ENCODE measurements at regions not wholly inside any gene's neighbourhood (a gene's known extent, or its start where the extent isn't known, plus 50 kb on each side); places are given as distances from the start of the nearest gene placed in this dataset.

DNA sequence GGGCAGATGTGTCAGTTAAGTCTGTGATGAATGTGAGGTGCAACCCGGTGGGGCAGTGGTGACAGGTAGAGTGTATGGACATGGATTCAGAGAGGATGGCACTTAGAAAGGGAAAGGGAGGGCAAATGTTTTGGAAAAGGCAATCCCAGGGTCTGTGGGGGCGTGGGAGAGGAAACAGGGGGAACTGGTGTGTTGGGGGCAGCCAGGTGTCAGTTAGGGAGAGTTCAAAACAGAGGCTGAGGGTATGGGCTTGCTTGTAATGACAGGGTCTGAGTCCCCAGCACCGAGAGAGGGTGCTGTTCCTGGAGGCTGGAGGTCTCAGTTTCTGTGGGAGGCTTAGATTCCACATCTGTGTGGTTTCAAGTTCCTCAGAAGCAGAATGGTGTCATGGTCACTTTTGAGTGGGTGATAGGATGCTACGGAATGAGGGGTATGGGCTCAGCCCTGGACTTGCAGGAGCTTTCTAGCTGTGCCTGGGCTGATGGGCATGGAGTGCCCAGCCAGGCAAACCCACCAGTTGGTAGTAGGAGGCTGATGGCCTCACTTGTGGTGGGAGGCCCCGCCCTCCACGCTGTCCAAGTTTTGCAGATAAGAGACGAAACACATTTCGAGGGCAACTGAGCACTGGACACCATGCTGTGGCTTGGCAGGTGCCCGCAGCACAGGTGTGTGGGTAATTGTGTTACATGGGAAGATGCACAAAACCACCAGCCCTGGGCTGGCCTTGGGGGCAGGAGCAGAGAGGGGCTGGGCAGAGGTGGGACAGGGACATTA lies 209.4 kb downstream of the RPLP1 start:
- H3K27me3 ChIP-seq (ENCODE audit: control insufficient read depth in 4 of 4, insufficient read depth in 4 of 4, low read length in 3 of 4): no peaks in the 10 kb centered on the region
- 88% methylated on average over 9 of the region's 9 CpGs for WGBS

DNA sequence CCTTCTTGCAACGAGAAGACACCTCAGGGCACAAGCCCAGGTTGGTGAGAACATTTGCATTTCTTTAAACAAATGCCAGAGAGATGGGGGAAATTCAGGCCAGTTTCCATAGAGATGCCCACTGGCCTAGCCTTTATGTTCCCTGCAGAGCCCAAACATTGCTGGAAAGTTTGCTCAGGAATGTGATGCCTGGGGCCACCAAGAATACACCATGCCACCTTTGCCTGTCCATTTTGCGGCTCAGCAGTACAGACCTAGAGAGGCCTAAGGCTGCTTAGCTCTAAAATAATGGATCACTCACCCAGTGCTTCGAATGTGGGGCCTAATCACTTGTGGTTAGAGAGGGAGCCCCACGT lies 210.0 kb downstream of the RPLP1 start:
- Histone ChIP-seq H3K4me1 (ENCODE audit: control insufficient read depth in 4 of 4, insufficient read depth in 4 of 4, low read length in 3 of 4) (peaks cover 0 to 2% (median 0%) of the 10 kb centered on the region in 4 donors), H3K9ac (ENCODE audit: low read depth in 1 of 2, low read length in 2 of 2) (no peak overlapping the region), H3K4me3 (ENCODE audit: low read depth in 1 of 3, low read length in 3 of 3) (no peak overlapping the region), H3K36me3 (ENCODE audit: control insufficient read depth in 4 of 4, insufficient read depth in 3 of 4, low read depth in 1 of 4, low read length in 3 of 4) (no peaks in the 10 kb centered on the region), H3K9me3 (ENCODE audit: control insufficient read depth in 4 of 4, low read length in 3 of 4) (no peaks in the 10 kb centered on the region), H3K27ac (ENCODE audit: low read depth in 1 of 2, low read length in 2 of 2) (no peak overlapping the region), H3K27me3 (ENCODE audit: control insufficient read depth in 4 of 4, insufficient read depth in 4 of 4, low read length in 3 of 4) (no peaks in the 10 kb centered on the region)
- no peak for DNase-seq (ENCODE audit: low spot score)
- WGBS: 81% methylated on average over 4 of the region's 4 CpGs
- no peak for TF ChIP-seq SP1 (IDR thresholded peaks at IDR 0.05)

More for the DNA sequence above, 209.4 kb downstream of the RPLP1 start:
- no peak for DNase-seq (ENCODE audit: low spot score)
- TF ChIP-seq NR2F2 (IDR thresholded peaks at IDR 0.05) (no peak), EGR1 (IDR thresholded peaks at IDR 0.05; ENCODE audit: low read depth in 2 of 2) (no peak), YY1 (IDR thresholded peaks at IDR 0.05) (no peak), SP1 (IDR thresholded peaks at IDR 0.05) (no peak)
- Histone ChIP-seq H3K9me3 (ENCODE audit: control insufficient read depth in 4 of 4, low read length in 3 of 4) (no peaks in the 10 kb centered on the region), H3K4me3 (ENCODE audit: low read depth in 1 of 3, low read length in 3 of 3) (no peak overlapping the region), H3K36me3 (ENCODE audit: control insufficient read depth in 4 of 4, insufficient read depth in 3 of 4, low read depth in 1 of 4, low read length in 3 of 4) (no peaks in the 10 kb centered on the region), H3K27ac (ENCODE audit: low read depth in 1 of 2, low read length in 2 of 2) (no peak overlapping the region), H3K9ac (ENCODE audit: low read depth in 1 of 2, low read length in 2 of 2) (no peak overlapping the region), H3K4me1 (ENCODE audit: control insufficient read depth in 4 of 4, insufficient read depth in 4 of 4, low read length in 3 of 4) (peaks cover 0 to 2% (median 0%) of the 10 kb centered on the region in 4 donors)

DNA sequence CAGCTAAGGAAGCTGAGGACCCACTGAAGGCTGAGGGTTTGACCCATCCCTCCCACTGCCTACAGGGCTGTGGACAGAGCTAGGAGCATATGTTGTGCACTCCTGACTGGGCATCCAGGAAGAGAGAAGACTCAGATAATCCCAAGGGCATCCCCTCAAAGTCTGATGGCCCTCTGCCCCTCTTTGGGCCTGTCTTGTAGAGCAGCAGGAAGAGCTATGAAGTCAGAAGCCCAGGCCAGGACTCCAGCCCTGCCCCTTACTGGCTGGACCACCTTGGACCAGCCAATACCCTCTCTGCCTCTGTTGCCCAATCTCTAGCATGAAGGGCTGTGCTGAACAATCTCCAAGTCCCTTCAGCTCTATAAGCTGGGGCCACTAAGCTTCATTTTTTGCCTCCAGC lies 210.8 kb downstream of the RPLP1 start:
- DNase-seq (ENCODE audit: low spot score): no peak
- H3K4me3 ChIP-seq (ENCODE audit: low read depth in 1 of 3, low read length in 3 of 3): no peak overlapping the region
- no peak for TF ChIP-seq GABPA (IDR thresholded peaks at IDR 0.05 in 1 of 2, conservative IDR thresholded peaks at IDR 0.05 in 1 of 2)
- TF ChIP-seq, protein P1, sequence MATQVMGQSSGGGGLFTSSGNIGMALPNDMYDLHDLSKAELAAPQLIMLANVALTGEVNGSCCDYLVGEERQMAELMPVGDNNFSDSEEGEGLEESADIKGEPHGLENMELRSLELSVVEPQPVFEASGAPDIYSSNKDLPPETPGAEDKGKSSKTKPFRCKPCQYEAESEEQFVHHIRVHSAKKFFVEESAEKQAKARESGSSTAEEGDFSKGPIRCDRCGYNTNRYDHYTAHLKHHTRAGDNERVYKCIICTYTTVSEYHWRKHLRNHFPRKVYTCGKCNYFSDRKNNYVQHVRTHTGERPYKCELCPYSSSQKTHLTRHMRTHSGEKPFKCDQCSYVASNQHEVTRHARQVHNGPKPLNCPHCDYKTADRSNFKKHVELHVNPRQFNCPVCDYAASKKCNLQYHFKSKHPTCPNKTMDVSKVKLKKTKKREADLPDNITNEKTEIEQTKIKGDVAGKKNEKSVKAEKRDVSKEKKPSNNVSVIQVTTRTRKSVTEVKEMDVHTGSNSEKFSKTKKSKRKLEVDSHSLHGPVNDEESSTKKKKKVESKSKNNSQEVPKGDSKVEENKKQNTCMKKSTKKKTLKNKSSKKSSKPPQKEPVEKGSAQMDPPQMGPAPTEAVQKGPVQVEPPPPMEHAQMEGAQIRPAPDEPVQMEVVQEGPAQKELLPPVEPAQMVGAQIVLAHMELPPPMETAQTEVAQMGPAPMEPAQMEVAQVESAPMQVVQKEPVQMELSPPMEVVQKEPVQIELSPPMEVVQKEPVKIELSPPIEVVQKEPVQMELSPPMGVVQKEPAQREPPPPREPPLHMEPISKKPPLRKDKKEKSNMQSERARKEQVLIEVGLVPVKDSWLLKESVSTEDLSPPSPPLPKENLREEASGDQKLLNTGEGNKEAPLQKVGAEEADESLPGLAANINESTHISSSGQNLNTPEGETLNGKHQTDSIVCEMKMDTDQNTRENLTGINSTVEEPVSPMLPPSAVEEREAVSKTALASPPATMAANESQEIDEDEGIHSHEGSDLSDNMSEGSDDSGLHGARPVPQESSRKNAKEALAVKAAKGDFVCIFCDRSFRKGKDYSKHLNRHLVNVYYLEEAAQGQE (IDR thresholded peaks at IDR 0.05): no peak
- no peak for TF ChIP-seq TAF1 (conservative IDR thresholded peaks at IDR 0.05)
- no peak for TF ChIP-seq RAD21 (IDR thresholded peaks at IDR 0.05)
- TF ChIP-seq, protein P2, sequence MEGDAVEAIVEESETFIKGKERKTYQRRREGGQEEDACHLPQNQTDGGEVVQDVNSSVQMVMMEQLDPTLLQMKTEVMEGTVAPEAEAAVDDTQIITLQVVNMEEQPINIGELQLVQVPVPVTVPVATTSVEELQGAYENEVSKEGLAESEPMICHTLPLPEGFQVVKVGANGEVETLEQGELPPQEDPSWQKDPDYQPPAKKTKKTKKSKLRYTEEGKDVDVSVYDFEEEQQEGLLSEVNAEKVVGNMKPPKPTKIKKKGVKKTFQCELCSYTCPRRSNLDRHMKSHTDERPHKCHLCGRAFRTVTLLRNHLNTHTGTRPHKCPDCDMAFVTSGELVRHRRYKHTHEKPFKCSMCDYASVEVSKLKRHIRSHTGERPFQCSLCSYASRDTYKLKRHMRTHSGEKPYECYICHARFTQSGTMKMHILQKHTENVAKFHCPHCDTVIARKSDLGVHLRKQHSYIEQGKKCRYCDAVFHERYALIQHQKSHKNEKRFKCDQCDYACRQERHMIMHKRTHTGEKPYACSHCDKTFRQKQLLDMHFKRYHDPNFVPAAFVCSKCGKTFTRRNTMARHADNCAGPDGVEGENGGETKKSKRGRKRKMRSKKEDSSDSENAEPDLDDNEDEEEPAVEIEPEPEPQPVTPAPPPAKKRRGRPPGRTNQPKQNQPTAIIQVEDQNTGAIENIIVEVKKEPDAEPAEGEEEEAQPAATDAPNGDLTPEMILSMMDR (IDR thresholded peaks at IDR 0.05; ENCODE audit: low read depth, low read length, missing input control): no peak
- no peak for TF ChIP-seq SP1 (IDR thresholded peaks at IDR 0.05)
- TF ChIP-seq, protein P3, sequence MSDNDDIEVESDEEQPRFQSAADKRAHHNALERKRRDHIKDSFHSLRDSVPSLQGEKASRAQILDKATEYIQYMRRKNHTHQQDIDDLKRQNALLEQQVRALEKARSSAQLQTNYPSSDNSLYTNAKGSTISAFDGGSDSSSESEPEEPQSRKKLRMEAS (IDR thresholded peaks at IDR 0.05): no peak
- TF ChIP-seq NR2F2 (IDR thresholded peaks at IDR 0.05): no peak
- no peak for TF ChIP-seq RXRA (IDR thresholded peaks at IDR 0.05)
- TF ChIP-seq HNF4G (IDR thresholded peaks at IDR 0.05): no peak
- TF ChIP-seq, protein P4, sequence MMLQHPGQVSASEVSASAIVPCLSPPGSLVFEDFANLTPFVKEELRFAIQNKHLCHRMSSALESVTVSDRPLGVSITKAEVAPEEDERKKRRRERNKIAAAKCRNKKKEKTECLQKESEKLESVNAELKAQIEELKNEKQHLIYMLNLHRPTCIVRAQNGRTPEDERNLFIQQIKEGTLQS (IDR thresholded peaks at IDR 0.05): no peak
- TF ChIP-seq, protein P5, sequence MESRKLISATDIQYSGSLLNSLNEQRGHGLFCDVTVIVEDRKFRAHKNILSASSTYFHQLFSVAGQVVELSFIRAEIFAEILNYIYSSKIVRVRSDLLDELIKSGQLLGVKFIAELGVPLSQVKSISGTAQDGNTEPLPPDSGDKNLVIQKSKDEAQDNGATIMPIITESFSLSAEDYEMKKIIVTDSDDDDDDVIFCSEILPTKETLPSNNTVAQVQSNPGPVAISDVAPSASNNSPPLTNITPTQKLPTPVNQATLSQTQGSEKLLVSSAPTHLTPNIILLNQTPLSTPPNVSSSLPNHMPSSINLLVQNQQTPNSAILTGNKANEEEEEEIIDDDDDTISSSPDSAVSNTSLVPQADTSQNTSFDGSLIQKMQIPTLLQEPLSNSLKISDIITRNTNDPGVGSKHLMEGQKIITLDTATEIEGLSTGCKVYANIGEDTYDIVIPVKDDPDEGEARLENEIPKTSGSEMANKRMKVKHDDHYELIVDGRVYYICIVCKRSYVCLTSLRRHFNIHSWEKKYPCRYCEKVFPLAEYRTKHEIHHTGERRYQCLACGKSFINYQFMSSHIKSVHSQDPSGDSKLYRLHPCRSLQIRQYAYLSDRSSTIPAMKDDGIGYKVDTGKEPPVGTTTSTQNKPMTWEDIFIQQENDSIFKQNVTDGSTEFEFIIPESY (IDR thresholded peaks at IDR 0.05): no peak
- no peak for TF ChIP-seq JUND (IDR thresholded peaks at IDR 0.05)
- TF ChIP-seq FOXA1 (IDR thresholded peaks at IDR 0.05): no peak
- no peak for TF ChIP-seq YY1 (IDR thresholded peaks at IDR 0.05)
- TF ChIP-seq HNF4A (conservative IDR thresholded peaks at IDR 0.05): no peak
- no peak for TF ChIP-seq FOXA2 (IDR thresholded peaks at IDR 0.05)
- H3K9me3 ChIP-seq (ENCODE audit: control insufficient read depth in 4 of 4, low read length in 3 of 4): no peaks in the 10 kb centered on the region
- no peak overlapping the region for H3K9ac ChIP-seq (ENCODE audit: low read depth in 1 of 2, low read length in 2 of 2)
- H3K27ac ChIP-seq (ENCODE audit: low read depth in 1 of 2, low read length in 2 of 2): no peak overlapping the region
- H3K4me1 ChIP-seq (ENCODE audit: control insufficient read depth in 4 of 4, insufficient read depth in 4 of 4, low read length in 3 of 4): peaks cover 0 to 3% (median 1%) of the 10 kb centered on the region in 4 donors
- H3K27me3 ChIP-seq (ENCODE audit: control insufficient read depth in 4 of 4, insufficient read depth in 4 of 4, low read length in 3 of 4): no peaks in the 10 kb centered on the region
- no peaks in the 10 kb centered on the region for H3K36me3 ChIP-seq (ENCODE audit: control insufficient read depth in 4 of 4, insufficient read depth in 3 of 4, low read depth in 1 of 4, low read length in 3 of 4)

All from liver (tissue), 8 donors.